Osteoblast (primary cell): ENCODE measurements at regions not wholly inside any gene's neighbourhood (a gene's known extent, or its start where the extent isn't known, plus 50 kb on each side); places are given as distances from the start of the nearest gene placed in this dataset.

Source experiments
- DNase-seq: peaks from one replicate; pipeline ENCODE4 v3.0.0; 2011; ENCODE audit warnings: low spot score, mixed read lengths; ENCODE audit not compliant: insufficient read length; ENCODE audit errors: missing footprints
- H2AFZ ChIP-seq: 2 replicates; pipeline ENCODE4 v1.6.0; 2011; ENCODE audit warnings: mild to moderate bottlenecking, low read length
- H3K27ac ChIP-seq: 2 replicates; pipeline ENCODE4 v1.5.1; 2011; ENCODE audit warnings: mild to moderate bottlenecking, low read depth, low read length, moderate library complexity
- H3K27me3 ChIP-seq: 2 replicates; pipeline ENCODE4 v1.6.0; 2012; ENCODE audit warnings: mild to moderate bottlenecking, control low read depth, inconsistent platforms, low read length, moderate library complexity; ENCODE audit not compliant: insufficient read depth
- H3K36me3 ChIP-seq: 2 replicates; pipeline ENCODE4 v1.5.1; 2011; ENCODE audit warnings: mild to moderate bottlenecking, low read length, control low read depth, moderate library complexity; ENCODE audit not compliant: insufficient read depth
- H3K4me1 ChIP-seq: 2 replicates; pipeline ENCODE4 v1.5.1; 2011; ENCODE audit warnings: mild to moderate bottlenecking, low read length, control low read depth, moderate library complexity; ENCODE audit not compliant: insufficient read depth
- H3K4me2 ChIP-seq: 2 replicates; pipeline ENCODE4 v1.6.0; 2011; ENCODE audit warnings: mild to moderate bottlenecking, low read length; ENCODE audit not compliant: insufficient read depth
- H3K4me3 ChIP-seq: fragments of 200-600 bp; sonication (generic); 3 replicates; pipeline ENCODE4 v1.5.1; 2012; ENCODE audit warnings: mild to moderate bottlenecking, low read length, inconsistent platforms; ENCODE audit not compliant: insufficient read depth
- H3K79me2 ChIP-seq: 2 replicates; pipeline ENCODE4 v1.6.0; 2012; ENCODE audit warnings: mild to moderate bottlenecking, low read length, control low read depth, inconsistent platforms; ENCODE audit not compliant: insufficient read depth
- H3K9me3 ChIP-seq: 2 replicates; pipeline ENCODE4 v1.5.1; 2011; ENCODE audit warnings: low read depth, low read length, control low read depth
- H4K20me1 ChIP-seq: 2 replicates; pipeline ENCODE4 v1.6.0; 2012; ENCODE audit warnings: mild to moderate bottlenecking, low read length, control low read depth; ENCODE audit not compliant: insufficient read depth
- TF ChIP-seq, protein P1 (sequence below): IDR thresholded peaks from 2 replicates; pipeline ENCODE4 v1.5.1; 2011; ENCODE audit warnings: mild to moderate bottlenecking, low read depth, low read length, moderate library complexity; ENCODE audit errors: extremely low read depth

DNA sequence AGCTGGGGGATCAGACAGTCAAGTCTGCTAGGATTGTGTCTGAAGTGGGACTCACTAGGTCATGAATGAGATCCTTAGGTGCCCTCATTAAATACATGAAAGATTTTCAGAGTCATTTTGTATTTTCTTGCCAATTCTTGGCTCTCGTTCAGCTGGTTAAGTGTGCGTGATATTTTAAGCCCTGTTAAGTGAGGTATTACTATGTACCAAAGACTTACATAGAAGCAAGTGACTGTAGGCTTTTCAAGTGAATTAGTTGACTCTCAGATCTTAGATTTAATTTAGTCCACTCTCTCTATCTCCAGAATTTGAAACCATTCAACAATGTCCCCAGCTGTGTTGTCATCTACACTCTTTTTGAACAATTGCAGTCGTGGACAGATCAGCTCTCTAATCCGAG, 219.4 kb downstream of the FOXL1 start:
- Histone ChIP-seq H3K36me3 (no peaks in the 10 kb centered on the region), H4K20me1 (no peaks in the 10 kb centered on the region), H3K4me2 (no peak overlapping the region), H3K27me3 (peaks cover 63% of the 10 kb centered on the region), H3K27ac (no peak overlapping the region), H3K4me1 (no peaks in the 10 kb centered on the region), H3K9me3 (no peaks in the 10 kb centered on the region), H3K4me3 (no peak overlapping the region), H3K79me2 (no peaks in the 10 kb centered on the region), H2AFZ (no peak overlapping the region)
- TF ChIP-seq, protein P1, sequence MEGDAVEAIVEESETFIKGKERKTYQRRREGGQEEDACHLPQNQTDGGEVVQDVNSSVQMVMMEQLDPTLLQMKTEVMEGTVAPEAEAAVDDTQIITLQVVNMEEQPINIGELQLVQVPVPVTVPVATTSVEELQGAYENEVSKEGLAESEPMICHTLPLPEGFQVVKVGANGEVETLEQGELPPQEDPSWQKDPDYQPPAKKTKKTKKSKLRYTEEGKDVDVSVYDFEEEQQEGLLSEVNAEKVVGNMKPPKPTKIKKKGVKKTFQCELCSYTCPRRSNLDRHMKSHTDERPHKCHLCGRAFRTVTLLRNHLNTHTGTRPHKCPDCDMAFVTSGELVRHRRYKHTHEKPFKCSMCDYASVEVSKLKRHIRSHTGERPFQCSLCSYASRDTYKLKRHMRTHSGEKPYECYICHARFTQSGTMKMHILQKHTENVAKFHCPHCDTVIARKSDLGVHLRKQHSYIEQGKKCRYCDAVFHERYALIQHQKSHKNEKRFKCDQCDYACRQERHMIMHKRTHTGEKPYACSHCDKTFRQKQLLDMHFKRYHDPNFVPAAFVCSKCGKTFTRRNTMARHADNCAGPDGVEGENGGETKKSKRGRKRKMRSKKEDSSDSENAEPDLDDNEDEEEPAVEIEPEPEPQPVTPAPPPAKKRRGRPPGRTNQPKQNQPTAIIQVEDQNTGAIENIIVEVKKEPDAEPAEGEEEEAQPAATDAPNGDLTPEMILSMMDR = no peak
- DNase-seq = no peak

DNA sequence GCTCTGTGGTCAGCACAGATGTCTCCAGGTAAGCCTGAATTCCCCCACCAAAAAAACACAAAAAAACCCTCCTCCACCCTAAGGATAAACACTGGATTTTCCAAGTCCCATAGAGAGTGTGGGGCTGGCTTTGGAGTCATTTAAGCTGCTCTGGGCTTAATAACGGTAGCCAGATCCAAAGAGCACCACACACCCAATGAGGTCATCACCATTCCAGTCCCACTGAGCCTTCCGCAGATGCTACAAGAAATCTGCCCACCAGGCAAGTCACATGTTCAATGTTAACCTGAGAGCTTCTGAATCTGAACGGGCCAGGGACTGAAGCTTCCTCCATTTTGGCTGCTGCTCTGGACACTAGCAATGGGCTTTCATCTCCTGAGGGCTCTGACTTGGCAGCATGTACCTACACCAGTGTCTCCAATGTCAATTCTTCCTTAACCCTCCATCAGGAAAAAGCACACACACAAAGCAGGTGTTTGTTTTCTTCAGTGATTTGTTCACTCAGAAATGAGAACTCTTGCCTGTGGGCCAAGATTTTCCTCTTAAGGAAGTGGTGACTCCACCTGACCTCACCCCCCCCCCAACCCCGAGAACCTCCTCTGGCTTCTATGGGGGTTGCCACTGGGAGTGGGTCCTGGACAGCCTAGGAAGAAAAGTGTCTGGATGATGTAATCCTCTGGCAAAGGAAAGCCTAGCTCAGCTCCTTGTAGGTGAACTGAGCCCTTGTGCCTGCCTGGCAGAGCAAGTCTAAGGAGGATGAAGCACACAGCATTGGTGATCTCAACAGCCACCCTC, 220.1 kb downstream of the FOXL1 start:
- Histone ChIP-seq H3K4me1 (no peaks in the 10 kb centered on the region), H4K20me1 (no peaks in the 10 kb centered on the region), H3K27ac (no peak overlapping the region), H3K4me2 (no peak overlapping the region), H3K79me2 (no peaks in the 10 kb centered on the region), H3K9me3 (no peaks in the 10 kb centered on the region), H3K36me3 (no peaks in the 10 kb centered on the region), H3K27me3 (peaks cover 65% of the 10 kb centered on the region), H3K4me3 (no peak overlapping the region), H2AFZ (no peak overlapping the region)
- DNase-seq = no peak
- TF ChIP-seq, protein P1 = no peak

DNA sequence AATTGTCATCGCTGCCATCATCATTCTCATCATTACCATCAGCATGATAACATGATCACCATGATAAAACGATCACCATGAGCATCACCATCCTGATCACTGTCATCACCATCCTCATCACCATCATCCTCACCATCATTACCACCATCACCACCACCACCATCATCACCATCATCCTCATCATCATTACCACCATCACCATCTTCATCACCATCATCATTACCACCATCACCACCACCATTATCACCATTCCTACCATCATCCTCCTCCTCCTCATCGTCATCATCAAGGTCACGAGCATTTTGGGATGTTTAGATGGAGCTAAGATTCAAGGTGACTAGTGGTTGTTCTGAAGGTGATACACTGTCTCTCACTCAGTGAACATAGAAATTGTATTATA, 221.0 kb downstream of the FOXL1 start:
- Histone ChIP-seq H3K79me2 (no peaks in the 10 kb centered on the region), H3K4me2 (no peak overlapping the region), H3K27ac (no peak overlapping the region), H3K4me3 (no peak overlapping the region), H3K4me1 (no peaks in the 10 kb centered on the region), H3K27me3 (peaks cover 63% of the 10 kb centered on the region), H2AFZ (no peak overlapping the region), H3K36me3 (no peaks in the 10 kb centered on the region), H3K9me3 (no peaks in the 10 kb centered on the region), H4K20me1 (no peaks in the 10 kb centered on the region)
- DNase-seq = no peak
- TF ChIP-seq, protein P1 = no peak

DNA sequence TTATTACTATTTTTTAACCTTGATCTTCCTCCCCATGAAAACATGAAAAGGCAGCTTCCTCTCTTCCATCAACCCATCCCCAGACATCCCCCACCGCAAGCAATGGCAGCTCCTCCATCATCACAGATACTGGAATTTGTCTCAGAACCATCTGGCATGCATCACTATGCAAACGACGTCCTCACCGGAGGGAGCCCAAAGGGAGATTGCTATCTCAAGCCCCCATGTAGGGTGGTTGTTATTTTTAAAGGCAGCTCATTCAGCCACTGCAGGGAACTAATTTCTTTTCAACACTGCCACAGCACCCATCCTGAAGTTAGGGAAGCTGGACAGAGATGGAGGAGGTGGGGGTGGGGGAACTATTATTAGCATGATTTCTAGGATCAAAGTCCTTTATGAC, 222.5 kb downstream of the FOXL1 start:
- H3K4me1 ChIP-seq = no peaks in the 10 kb centered on the region
- H2AFZ ChIP-seq = no peak overlapping the region
- H3K9me3 ChIP-seq = no peaks in the 10 kb centered on the region
- no peak overlapping the region for H3K27ac ChIP-seq
- peaks cover 75% of the 10 kb centered on the region for H3K27me3 ChIP-seq
- H3K79me2 ChIP-seq = no peaks in the 10 kb centered on the region
- no peak overlapping the region for H3K4me3 ChIP-seq
- no peak overlapping the region for H3K4me2 ChIP-seq
- TF ChIP-seq, protein P1 = no peak
- H3K36me3 ChIP-seq = no peaks in the 10 kb centered on the region
- no peak for DNase-seq
- H4K20me1 ChIP-seq = no peaks in the 10 kb centered on the region
